Fibroblast of lung (primary cell): ENCODE measurements at regions not wholly inside any gene's neighbourhood (a gene's known extent, or its start where the extent isn't known, plus 50 kb on each side); places are given as distances from the start of the nearest gene placed in this dataset.
"Not testable (repeated sequence)": the region's sequence is repeated elsewhere in the genome, so short reads cannot be mapped to it uniquely, and the experiment has no call there.

ENCODE experiments used
- DNase-seq, 2 donors: peaks; one replicate each; pipeline versions ENCODE4 v3.0.0 to v3.0.0-alpha.2; 2010; ENCODE audit warnings: low read depth in 2 of 2
- H2AFZ ChIP-seq: 2 replicates; pipeline ENCODE4 v1.5.1; 2012; ENCODE audit warnings: low read length, control low read depth, inconsistent platforms
- H3K27ac ChIP-seq: 2 replicates; pipeline ENCODE4 v1.5.1; 2011; ENCODE audit warnings: low read length, control low read depth; ENCODE audit not compliant: insufficient read depth
- H3K27me3 ChIP-seq: 2 replicates; pipeline ENCODE4 v1.5.1; 2011; ENCODE audit warnings: mild to moderate bottlenecking, low read length; ENCODE audit not compliant: control insufficient read depth, insufficient read depth
- H3K36me3 ChIP-seq: 2 replicates; pipeline ENCODE4 v1.5.1; 2011; ENCODE audit warnings: low read length; ENCODE audit not compliant: control insufficient read depth, insufficient read depth
- H3K4me1 ChIP-seq: 2 replicates; pipeline ENCODE4 v1.5.1; 2011; ENCODE audit warnings: low read length; ENCODE audit not compliant: control insufficient read depth, insufficient read depth; ENCODE audit errors: extremely low read depth
- H3K4me2 ChIP-seq: 2 replicates; pipeline ENCODE4 v1.5.1; 2011; ENCODE audit warnings: low read length, control low read depth; ENCODE audit not compliant: insufficient read depth; ENCODE audit errors: extremely low read depth
- H3K4me3 ChIP-seq, 4 experiments: fragments of 200-600 bp in 1 of 4; sonication (generic) in 1 of 4; replicated peaks in 1 of 4; 2 replicates each; pipeline ENCODE4 v1.5.1; 2011 to 2016; ENCODE audit warnings: low read length in 4 of 4, low read depth in 3 of 4, mild to moderate bottlenecking in 3 of 4, control low read depth in 2 of 4, inconsistent platforms in 1 of 4, mixed read lengths in 1 of 4; ENCODE audit not compliant: insufficient read depth in 1 of 4; ENCODE audit errors: control extremely low read depth in 1 of 4
- H3K79me2 ChIP-seq: 2 replicates; pipeline ENCODE4 v1.5.1; 2012; ENCODE audit warnings: mild to moderate bottlenecking, low read length, inconsistent platforms; ENCODE audit not compliant: control insufficient read depth, insufficient read depth
- H3K9ac ChIP-seq: 2 replicates; pipeline ENCODE4 v1.5.1; 2011; ENCODE audit warnings: mild to moderate bottlenecking, low read length, control low read depth; ENCODE audit not compliant: insufficient read depth
- H3K9me3 ChIP-seq: 2 replicates; pipeline ENCODE4 v1.5.1; 2012; ENCODE audit warnings: low read depth, low read length; ENCODE audit not compliant: control insufficient read depth, insufficient read depth
- H4K20me1 ChIP-seq: 2 replicates; pipeline ENCODE4 v1.5.1; 2011; ENCODE audit warnings: low read length; ENCODE audit not compliant: control insufficient read depth, insufficient read depth; ENCODE audit errors: extremely low read depth
- EZH2 ChIP-seq: IDR thresholded peaks from 2 replicates; pipeline ENCODE4 v1.5.1; 2012; ENCODE audit warnings: low read length, control low read depth, mild to moderate bottlenecking; ENCODE audit errors: missing control alignments
- TF ChIP-seq, protein P1 (sequence below), 2 donors: IDR thresholded peaks in 1 of 2; conservative IDR thresholded peaks in 1 of 2; 1 replicate in 1 of 2; 2 replicates in 1 of 2; pipeline ENCODE4 v1.5.1; 2011 to 2012; ENCODE audit warnings: low read length in 2 of 2, control low read depth in 1 of 2, inconsistent platforms in 1 of 2, low read depth in 1 of 2, mild to moderate bottlenecking in 1 of 2

GRCh38 chr2:16908656-16909055 lies 243.0 kb upstream of the CYRIA start:
- TF ChIP-seq EZH2 = no peak
- TF ChIP-seq, protein P1, sequence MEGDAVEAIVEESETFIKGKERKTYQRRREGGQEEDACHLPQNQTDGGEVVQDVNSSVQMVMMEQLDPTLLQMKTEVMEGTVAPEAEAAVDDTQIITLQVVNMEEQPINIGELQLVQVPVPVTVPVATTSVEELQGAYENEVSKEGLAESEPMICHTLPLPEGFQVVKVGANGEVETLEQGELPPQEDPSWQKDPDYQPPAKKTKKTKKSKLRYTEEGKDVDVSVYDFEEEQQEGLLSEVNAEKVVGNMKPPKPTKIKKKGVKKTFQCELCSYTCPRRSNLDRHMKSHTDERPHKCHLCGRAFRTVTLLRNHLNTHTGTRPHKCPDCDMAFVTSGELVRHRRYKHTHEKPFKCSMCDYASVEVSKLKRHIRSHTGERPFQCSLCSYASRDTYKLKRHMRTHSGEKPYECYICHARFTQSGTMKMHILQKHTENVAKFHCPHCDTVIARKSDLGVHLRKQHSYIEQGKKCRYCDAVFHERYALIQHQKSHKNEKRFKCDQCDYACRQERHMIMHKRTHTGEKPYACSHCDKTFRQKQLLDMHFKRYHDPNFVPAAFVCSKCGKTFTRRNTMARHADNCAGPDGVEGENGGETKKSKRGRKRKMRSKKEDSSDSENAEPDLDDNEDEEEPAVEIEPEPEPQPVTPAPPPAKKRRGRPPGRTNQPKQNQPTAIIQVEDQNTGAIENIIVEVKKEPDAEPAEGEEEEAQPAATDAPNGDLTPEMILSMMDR (conservative IDR thresholded peaks at IDR 0.05 in 1 of 2, IDR thresholded peaks at IDR 0.05 in 1 of 2; ENCODE audit: low read depth in 1 of 2, low read length in 2 of 2) = no peak
- H4K20me1 ChIP-seq = no peaks in the 10 kb centered on the region
- H3K4me2 ChIP-seq = no peak overlapping the region
- H2AFZ ChIP-seq = no peak overlapping the region
- no peaks in the 10 kb centered on the region for H3K9me3 ChIP-seq
- no peak overlapping the region for H3K4me3 ChIP-seq
- no peak overlapping the region for H3K27ac ChIP-seq
- H3K36me3 ChIP-seq = no peaks in the 10 kb centered on the region
- no peaks in the 10 kb centered on the region for H3K79me2 ChIP-seq
- H3K4me1 ChIP-seq = no peaks in the 10 kb centered on the region
- H3K27me3 ChIP-seq = no peaks in the 10 kb centered on the region
- no peak overlapping the region for H3K9ac ChIP-seq
- peak; percentile 22 to 53 for DNase-seq

DNA sequence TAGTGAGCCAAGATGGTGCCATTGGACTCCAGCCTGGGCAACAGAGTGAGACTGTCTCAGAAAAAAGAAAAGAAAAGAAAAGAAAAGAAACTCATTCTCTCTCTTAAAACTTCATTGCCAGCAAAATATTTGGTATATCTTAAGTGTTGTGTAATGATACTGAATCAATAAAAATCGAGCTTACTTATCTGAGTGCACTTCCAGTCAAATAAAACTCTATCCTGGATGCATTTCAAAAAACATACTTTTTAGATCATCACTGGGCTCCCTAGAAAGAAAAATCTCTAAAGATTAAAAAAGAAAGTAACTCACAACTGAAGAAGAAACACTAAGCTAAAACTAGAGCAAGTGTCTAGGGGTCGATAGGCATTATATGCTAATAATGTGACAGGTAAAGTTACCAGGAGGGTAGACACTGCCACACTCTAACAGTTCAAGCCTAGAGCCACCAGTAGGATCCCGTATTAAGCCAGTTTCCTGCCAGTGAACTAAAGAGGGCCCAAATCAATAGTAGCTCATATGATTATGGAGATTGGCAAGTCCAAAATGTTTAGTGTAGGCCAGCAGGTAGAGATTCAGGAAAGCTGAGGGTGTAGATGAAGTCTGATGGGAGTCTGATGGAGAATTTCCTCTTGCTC lies 242.1 kb upstream of the CYRIA start:
- H3K79me2 ChIP-seq = no peaks in the 10 kb centered on the region
- no peaks in the 10 kb centered on the region for H3K36me3 ChIP-seq
- no peaks in the 10 kb centered on the region for H3K9me3 ChIP-seq
- H4K20me1 ChIP-seq = no peaks in the 10 kb centered on the region
- H3K4me1 ChIP-seq = no peaks in the 10 kb centered on the region
- H2AFZ ChIP-seq = no peak overlapping the region
- H3K27me3 ChIP-seq = no peaks in the 10 kb centered on the region
- DNase-seq = no peak
- no peak for TF ChIP-seq EZH2
- TF ChIP-seq, protein P1 (conservative IDR thresholded peaks at IDR 0.05 in 1 of 2, IDR thresholded peaks at IDR 0.05 in 1 of 2; ENCODE audit: low read depth in 1 of 2, low read length in 2 of 2) = no peak
- no peak overlapping the region for H3K9ac ChIP-seq
- H3K4me3 ChIP-seq = no peak overlapping the region
- no peak overlapping the region for H3K27ac ChIP-seq
- no peak overlapping the region for H3K4me2 ChIP-seq

GRCh38 chr2:16905325-16905724 lies 239.7 kb upstream of the CYRIA start:
- H3K36me3 ChIP-seq, H3K27ac ChIP-seq, H3K9ac ChIP-seq, DNase-seq, H4K20me1 ChIP-seq, H3K79me2 ChIP-seq, H3K4me1 ChIP-seq, H3K4me2 ChIP-seq, H3K4me3 ChIP-seq, H3K27me3 ChIP-seq, H2AFZ ChIP-seq, H3K9me3 ChIP-seq: not testable (repeated sequence)
